B cell (primary cell): ENCODE measurements at regions not wholly inside any gene's neighbourhood (a gene's known extent, or its start where the extent isn't known, plus 50 kb on each side); places are given as distances from the start of the nearest gene placed in this dataset.

Experiments used
- EZH2 ChIP-seq: IDR thresholded peaks from 2 replicates; pipeline ENCODE4 v1.6.1; 2012; ENCODE audit warnings: borderline replicate concordance, low read depth, mild to moderate bottlenecking, moderate library complexity, low read length; ENCODE audit not compliant: insufficient read depth, poor library complexity, severe bottlenecking
- TF ChIP-seq, protein P1 (sequence below): fragments of 200-600 bp; IDR thresholded peaks from one replicate; pipeline ENCODE4 v1.8.0; 2022; ENCODE audit warnings: antibody characterized with exemption, mild to moderate bottlenecking

DNA sequence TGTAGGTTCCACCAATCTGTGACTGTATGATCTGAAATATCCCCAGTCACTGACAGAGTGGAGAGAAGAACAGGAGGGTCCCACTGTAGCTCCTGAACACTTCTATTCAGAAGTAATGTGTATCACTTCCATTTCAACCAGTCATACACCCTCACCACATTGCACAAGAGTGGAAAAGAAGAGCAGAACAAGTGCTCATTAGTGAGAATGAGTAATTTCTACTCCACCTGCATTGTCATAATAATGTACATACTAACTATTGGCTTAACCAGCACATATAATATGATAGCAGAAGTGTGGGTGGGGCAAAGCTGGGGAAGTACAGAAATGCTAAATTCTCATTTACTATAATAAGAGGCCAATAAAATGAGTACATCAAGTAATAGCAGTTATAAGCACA, 342.7 kb downstream of the LMO7 start:
- TF ChIP-seq, protein P1, sequence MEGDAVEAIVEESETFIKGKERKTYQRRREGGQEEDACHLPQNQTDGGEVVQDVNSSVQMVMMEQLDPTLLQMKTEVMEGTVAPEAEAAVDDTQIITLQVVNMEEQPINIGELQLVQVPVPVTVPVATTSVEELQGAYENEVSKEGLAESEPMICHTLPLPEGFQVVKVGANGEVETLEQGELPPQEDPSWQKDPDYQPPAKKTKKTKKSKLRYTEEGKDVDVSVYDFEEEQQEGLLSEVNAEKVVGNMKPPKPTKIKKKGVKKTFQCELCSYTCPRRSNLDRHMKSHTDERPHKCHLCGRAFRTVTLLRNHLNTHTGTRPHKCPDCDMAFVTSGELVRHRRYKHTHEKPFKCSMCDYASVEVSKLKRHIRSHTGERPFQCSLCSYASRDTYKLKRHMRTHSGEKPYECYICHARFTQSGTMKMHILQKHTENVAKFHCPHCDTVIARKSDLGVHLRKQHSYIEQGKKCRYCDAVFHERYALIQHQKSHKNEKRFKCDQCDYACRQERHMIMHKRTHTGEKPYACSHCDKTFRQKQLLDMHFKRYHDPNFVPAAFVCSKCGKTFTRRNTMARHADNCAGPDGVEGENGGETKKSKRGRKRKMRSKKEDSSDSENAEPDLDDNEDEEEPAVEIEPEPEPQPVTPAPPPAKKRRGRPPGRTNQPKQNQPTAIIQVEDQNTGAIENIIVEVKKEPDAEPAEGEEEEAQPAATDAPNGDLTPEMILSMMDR = no peak
- no peak for TF ChIP-seq EZH2
